Skeletal muscle satellite cell (primary cell): ENCODE measurements at regions not wholly inside any gene's neighbourhood (a gene's known extent, or its start where the extent isn't known, plus 50 kb on each side); places are given as distances from the start of the nearest gene placed in this dataset.

Source experiments
- H3K27me3 ChIP-seq: 2 replicates; pipeline ENCODE4 v1.7.0; 2013; ENCODE audit warnings: low read length; ENCODE audit not compliant: control insufficient read depth, insufficient read depth
- H3K36me3 ChIP-seq: 2 replicates; pipeline ENCODE4 v1.7.0; 2013; ENCODE audit warnings: mild to moderate bottlenecking, control low read depth, low read length; ENCODE audit not compliant: insufficient read depth
- H3K4me1 ChIP-seq: 2 replicates; pipeline ENCODE4 v1.7.0; 2013; ENCODE audit warnings: low read length; ENCODE audit not compliant: control insufficient read depth, insufficient read depth
- H3K4me2 ChIP-seq: 2 replicates; pipeline ENCODE4 v1.7.0; 2013; ENCODE audit warnings: mild to moderate bottlenecking, low read length
- H3K4me3 ChIP-seq: 2 replicates; pipeline ENCODE4 v1.7.0; 2013; ENCODE audit warnings: low read length
- H3K9ac ChIP-seq: 2 replicates; pipeline ENCODE4 v1.7.0; 2013; ENCODE audit warnings: mild to moderate bottlenecking, low read depth, low read length, moderate library complexity
- H3K9me3 ChIP-seq: replicated peaks from 2 replicates; pipeline ENCODE4 v1.7.0; 2013; ENCODE audit warnings: mild to moderate bottlenecking, control low read depth, low read length

DNA sequence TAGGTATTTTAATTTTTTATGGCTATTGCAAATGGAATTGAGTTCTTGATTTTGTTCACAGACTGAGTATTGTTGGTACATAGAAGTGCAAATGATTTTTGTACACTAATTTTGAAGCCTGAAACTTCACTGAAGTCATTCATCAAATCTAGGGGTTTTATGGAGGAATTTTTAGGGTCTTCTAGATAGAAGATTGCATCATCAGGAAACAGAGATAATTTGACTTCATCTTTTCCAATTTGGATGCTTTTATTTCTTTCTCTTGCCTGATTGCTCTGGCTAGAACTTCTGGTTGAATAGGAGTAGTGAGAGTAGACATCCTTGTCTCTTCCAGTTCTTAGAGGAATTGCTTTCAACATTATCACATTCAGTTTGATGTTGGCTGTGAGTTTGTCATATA, 58.2 kb upstream of the SNCAIP start:
- no peaks in the 10 kb centered on the region for H3K4me1 ChIP-seq
- no peak overlapping the region for H3K9ac ChIP-seq
- H3K9me3 ChIP-seq = no peaks in the 10 kb centered on the region
- no peak overlapping the region for H3K4me3 ChIP-seq
- no peak overlapping the region for H3K4me2 ChIP-seq
- no peaks in the 10 kb centered on the region for H3K36me3 ChIP-seq
- no peaks in the 10 kb centered on the region for H3K27me3 ChIP-seq

DNA sequence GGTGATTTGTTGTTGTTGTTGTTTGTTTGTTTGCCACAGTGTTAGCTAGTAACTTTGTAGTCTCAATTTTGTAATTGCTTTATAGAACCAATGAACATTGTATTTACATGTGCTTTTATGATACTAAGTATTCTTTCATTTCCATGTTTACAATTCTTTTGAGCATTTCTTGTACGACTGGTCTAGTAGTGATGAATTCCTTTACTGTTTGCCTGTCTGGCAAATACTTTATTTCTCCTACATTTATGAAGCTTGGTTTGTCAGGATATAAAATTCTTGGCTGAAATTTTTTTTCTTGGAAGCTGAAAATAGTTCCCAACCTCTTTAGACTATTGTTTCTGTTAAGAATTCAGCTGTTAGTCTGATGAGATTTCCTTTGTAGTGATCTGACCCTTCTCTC, 55.6 kb upstream of the SNCAIP start:
- no peak overlapping the region for H3K4me2 ChIP-seq
- peaks cover 11% of the 10 kb centered on the region for H3K4me1 ChIP-seq
- H3K36me3 ChIP-seq = no peaks in the 10 kb centered on the region
- H3K9ac ChIP-seq = no peak overlapping the region
- no peak overlapping the region for H3K4me3 ChIP-seq
- H3K9me3 ChIP-seq = no peaks in the 10 kb centered on the region
- H3K27me3 ChIP-seq = no peaks in the 10 kb centered on the region

- Histone ChIP-seq H3K4me1 (peaks cover 12% of the 10 kb centered on the region), H3K9ac (no peak overlapping the region), H3K4me3 (no peak overlapping the region), H3K27me3 (no peaks in the 10 kb centered on the region), H3K9me3 (no peaks in the 10 kb centered on the region), H3K36me3 (no peaks in the 10 kb centered on the region), H3K4me2 (no peak overlapping the region)
These were observed 55.0 kb upstream of the SNCAIP start for GRCh38 chr5:122257000-122257399.

DNA sequence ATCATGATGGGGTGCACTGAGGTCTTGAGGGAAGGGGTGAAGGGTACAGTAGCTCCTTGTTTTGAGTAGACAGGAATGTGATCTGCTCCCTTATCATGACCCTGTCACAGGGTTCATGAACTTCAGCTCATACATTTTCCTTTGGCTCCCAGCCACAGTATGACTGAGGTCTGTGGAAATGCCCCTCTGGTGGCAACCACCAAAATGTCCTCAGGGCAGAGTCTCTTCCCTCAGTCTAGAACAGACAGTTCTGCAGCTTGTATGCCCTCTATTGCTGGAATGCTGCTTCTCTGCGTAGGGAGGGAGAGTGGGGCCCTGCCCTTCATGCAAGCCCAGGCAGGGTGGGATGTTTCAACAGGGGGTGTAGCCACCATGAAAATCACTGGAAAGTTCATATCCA, 53.8 kb upstream of the SNCAIP start:
- no peak overlapping the region for H3K9ac ChIP-seq
- peaks cover 24% of the 10 kb centered on the region for H3K4me1 ChIP-seq
- H3K4me2 ChIP-seq = no peak overlapping the region
- H3K36me3 ChIP-seq = no peaks in the 10 kb centered on the region
- no peak overlapping the region for H3K4me3 ChIP-seq
- no peaks in the 10 kb centered on the region for H3K27me3 ChIP-seq
- no peaks in the 10 kb centered on the region for H3K9me3 ChIP-seq

GRCh38 chr5:122258840-122259239, 53.2 kb upstream of the SNCAIP start:
- Histone ChIP-seq H3K4me3 (no peak overlapping the region), H3K4me2 (no peak overlapping the region), H3K27me3 (no peaks in the 10 kb centered on the region), H3K9ac (no peak overlapping the region), H3K9me3 (no peaks in the 10 kb centered on the region), H3K36me3 (no peaks in the 10 kb centered on the region), H3K4me1 (peaks cover 30% of the 10 kb centered on the region)

DNA sequence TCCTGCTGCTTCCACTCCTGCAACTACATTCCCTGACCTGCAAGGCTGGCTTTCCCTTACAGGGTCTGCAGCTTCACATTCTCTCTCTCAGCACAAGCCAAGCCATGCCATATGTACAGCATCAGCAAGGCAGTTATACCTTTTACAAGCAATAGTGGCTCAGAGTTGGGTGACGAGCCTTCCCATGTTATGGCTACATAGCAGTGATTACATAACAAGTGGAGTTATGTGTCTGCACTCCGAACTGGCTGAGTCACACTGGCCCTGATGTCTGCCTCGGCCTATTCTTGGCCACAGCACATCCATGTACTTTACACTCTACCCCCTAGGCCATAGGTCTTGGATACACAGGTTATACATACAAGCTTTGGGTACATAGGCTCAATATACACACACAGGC, 52.0 kb upstream of the SNCAIP start:
- Histone ChIP-seq H3K4me1 (peaks cover 31% of the 10 kb centered on the region), H3K9ac (no peak overlapping the region), H3K36me3 (no peaks in the 10 kb centered on the region), H3K27me3 (no peaks in the 10 kb centered on the region), H3K4me3 (no peak overlapping the region), H3K9me3 (no peaks in the 10 kb centered on the region), H3K4me2 (no peak overlapping the region)

- H3K36me3 ChIP-seq = no peaks in the 10 kb centered on the region
- H3K4me3 ChIP-seq = no peak overlapping the region
- H3K4me1 ChIP-seq = peaks cover 31% of the 10 kb centered on the region
- no peaks in the 10 kb centered on the region for H3K9me3 ChIP-seq
- no peaks in the 10 kb centered on the region for H3K27me3 ChIP-seq
- H3K4me2 ChIP-seq = peak overlapping the region; percentile 38
- no peak overlapping the region for H3K9ac ChIP-seq
These were observed 49.9 kb upstream of the SNCAIP start for GRCh38 chr5:122262103-122262502.
